ENCODE measurements at regions not wholly inside any gene's neighbourhood (a gene's known extent, or its start where the extent isn't known, plus 50 kb on each side); places are given as distances from the start of the nearest gene placed in this dataset.

DNA sequence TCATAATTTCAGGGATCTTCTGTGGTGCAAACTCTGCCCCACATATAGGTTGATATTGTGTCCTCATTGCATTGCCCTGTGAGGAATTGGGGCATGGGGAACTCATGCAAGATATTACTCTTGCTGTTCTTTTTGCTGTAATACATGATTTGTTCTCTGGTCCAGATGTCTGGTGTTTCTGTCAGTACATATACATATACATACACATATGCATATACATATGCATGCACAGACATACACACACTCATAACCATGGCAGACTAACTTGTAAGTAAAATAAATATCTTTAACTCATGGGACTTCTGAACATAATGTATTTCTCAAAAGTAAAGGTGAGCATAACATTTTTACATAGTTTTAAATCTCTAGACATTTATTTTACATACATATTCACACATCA lies 438.3 kb downstream of the CD109 start:
- ATAC-seq (no peak), DNase-seq (ENCODE audit: low spot score) (no peak)
- H3K4me2 ChIP-seq: no peak overlapping the region
- Mint-ChIP-seq H3K27ac (no peak overlapping the region), H3K4me1 (peaks cover 6% of the 10 kb centered on the region; the same call in 2 of the 3 replicates), H3K4me3 (no peak overlapping the region), H3K9me3 (peaks cover 9% of the 10 kb centered on the region; the same call in 2 of the 3 replicates), H3K27me3 (ENCODE audit: insufficient read depth, low read depth, poor library complexity) (peaks cover 3% of the 10 kb centered on the region), H3K36me3 (ENCODE audit: low read depth) (no peaks in the 10 kb centered on the region)
- H2AFZ ChIP-seq: no peak overlapping the region
- H3K9me2 ChIP-seq (ENCODE audit: insufficient read depth): no peaks in the 10 kb centered on the region; the same call in 1 of the 2 replicates
- H3K36me3 ChIP-seq (ENCODE audit: insufficient read depth): no peaks in the 10 kb centered on the region
- no peak overlapping the region for H3K4me3 ChIP-seq
- H4K20me1 ChIP-seq (replicated peaks; ENCODE audit: insufficient read depth): no peaks in the 10 kb centered on the region
- no peak overlapping the region for H3K27ac ChIP-seq (ENCODE audit: low read depth)
- H3K27me3 ChIP-seq (ENCODE audit: insufficient read depth): no peaks in the 10 kb centered on the region
- H3K79me2 ChIP-seq (replicated peaks; ENCODE audit: insufficient read depth): no peaks in the 10 kb centered on the region
- H3K4me1 ChIP-seq (ENCODE audit: insufficient read depth): no peaks in the 10 kb centered on the region
- no peaks in the 10 kb centered on the region for H3F3A ChIP-seq (replicated peaks; ENCODE audit: low read depth)
- no peak for TF ChIP-seq ZNF331 (CRISPR knock-in tag; IDR thresholded peaks at IDR 0.05; ENCODE audit: low read depth)

- H2AFZ ChIP-seq: no peak overlapping the region
- H3K36me3 ChIP-seq (ENCODE audit: insufficient read depth): no peaks in the 10 kb centered on the region
- H3K9me3 Mint-ChIP-seq: peaks cover 9% of the 10 kb centered on the region; the same call in 2 of the 3 replicates
- H3K4me2 ChIP-seq: no peak overlapping the region
- no peak overlapping the region for H3K4me3 Mint-ChIP-seq
- no peaks in the 10 kb centered on the region for H3K36me3 Mint-ChIP-seq (ENCODE audit: low read depth)
- no peaks in the 10 kb centered on the region for H3K27me3 ChIP-seq (ENCODE audit: insufficient read depth)
- ATAC-seq: no peak
- no peaks in the 10 kb centered on the region for H3K4me1 ChIP-seq (ENCODE audit: insufficient read depth)
- peaks cover 3% of the 10 kb centered on the region for H3K27me3 Mint-ChIP-seq (ENCODE audit: insufficient read depth, low read depth, poor library complexity)
- H3K4me3 ChIP-seq: no peak overlapping the region
- H3K4me1 Mint-ChIP-seq: peaks cover 5% of the 10 kb centered on the region; the same call in 2 of the 3 replicates
- DNase-seq (ENCODE audit: low spot score): no peak
- TF ChIP-seq NANOG (IDR thresholded peaks at IDR 0.05; ENCODE audit: borderline replicate concordance): no peak
- TF ChIP-seq CREB1 (CRISPR knock-in tag; IDR thresholded peaks at IDR 0.05; ENCODE audit: low read depth): no peak
- no peak for TF ChIP-seq JUNB (IDR thresholded peaks at IDR 0.05; ENCODE audit: unreplicated experiment)
- no peak for TF ChIP-seq ZNF114 (CRISPR knock-in tag; IDR thresholded peaks at IDR 0.05)
- TF ChIP-seq STAT1 (IDR thresholded peaks at IDR 0.05; ENCODE audit: unreplicated experiment): no peak
- H3K79me2 ChIP-seq (replicated peaks; ENCODE audit: insufficient read depth): no peaks in the 10 kb centered on the region
- no peaks in the 10 kb centered on the region; the same call in 1 of the 2 replicates for H3K9me2 ChIP-seq (ENCODE audit: insufficient read depth)
- H3K27ac ChIP-seq (ENCODE audit: low read depth): no peak overlapping the region
- no peak overlapping the region for H3K27ac Mint-ChIP-seq
- no peaks in the 10 kb centered on the region for H4K20me1 ChIP-seq (replicated peaks; ENCODE audit: insufficient read depth)
- no peaks in the 10 kb centered on the region for H3F3A ChIP-seq (replicated peaks; ENCODE audit: low read depth)
These were observed 437.1 kb downstream of the CD109 start for GRCh38 chr6:74133073-74133472.

GRCh38 chr6:74130641-74131040 lies 434.6 kb downstream of the CD109 start:
- H3K4me2 ChIP-seq: no peak overlapping the region
- H3K36me3 ChIP-seq (ENCODE audit: insufficient read depth): no peaks in the 10 kb centered on the region
- H3K4me3 ChIP-seq: no peak overlapping the region
- H2AFZ ChIP-seq: no peak overlapping the region
- H3K27ac ChIP-seq (ENCODE audit: low read depth): no peak overlapping the region
- DNase-seq (ENCODE audit: low spot score) (no peak), ATAC-seq (no peak)
- no peak overlapping the region for H3K4me3 Mint-ChIP-seq
- no peaks in the 10 kb centered on the region for H3K79me2 ChIP-seq (replicated peaks; ENCODE audit: insufficient read depth)
- H3K36me3 Mint-ChIP-seq (ENCODE audit: low read depth): no peaks in the 10 kb centered on the region
- H3K27me3 Mint-ChIP-seq (ENCODE audit: insufficient read depth, low read depth, poor library complexity): peaks cover 3% of the 10 kb centered on the region
- H3K4me1 Mint-ChIP-seq: no peaks in the 10 kb centered on the region
- no peaks in the 10 kb centered on the region for H4K20me1 ChIP-seq (replicated peaks; ENCODE audit: insufficient read depth)
- H3F3A ChIP-seq (replicated peaks; ENCODE audit: low read depth): no peaks in the 10 kb centered on the region
- H3K9me3 Mint-ChIP-seq: peaks cover 9% of the 10 kb centered on the region; the same call in 2 of the 3 replicates
- H3K27me3 ChIP-seq (ENCODE audit: insufficient read depth): no peaks in the 10 kb centered on the region
- no peaks in the 10 kb centered on the region; the same call in 1 of the 2 replicates for H3K9me2 ChIP-seq (ENCODE audit: insufficient read depth)
- no peaks in the 10 kb centered on the region for H3K4me1 ChIP-seq (ENCODE audit: insufficient read depth)
- no peak overlapping the region for H3K27ac Mint-ChIP-seq
- TF ChIP-seq, protein P1, sequence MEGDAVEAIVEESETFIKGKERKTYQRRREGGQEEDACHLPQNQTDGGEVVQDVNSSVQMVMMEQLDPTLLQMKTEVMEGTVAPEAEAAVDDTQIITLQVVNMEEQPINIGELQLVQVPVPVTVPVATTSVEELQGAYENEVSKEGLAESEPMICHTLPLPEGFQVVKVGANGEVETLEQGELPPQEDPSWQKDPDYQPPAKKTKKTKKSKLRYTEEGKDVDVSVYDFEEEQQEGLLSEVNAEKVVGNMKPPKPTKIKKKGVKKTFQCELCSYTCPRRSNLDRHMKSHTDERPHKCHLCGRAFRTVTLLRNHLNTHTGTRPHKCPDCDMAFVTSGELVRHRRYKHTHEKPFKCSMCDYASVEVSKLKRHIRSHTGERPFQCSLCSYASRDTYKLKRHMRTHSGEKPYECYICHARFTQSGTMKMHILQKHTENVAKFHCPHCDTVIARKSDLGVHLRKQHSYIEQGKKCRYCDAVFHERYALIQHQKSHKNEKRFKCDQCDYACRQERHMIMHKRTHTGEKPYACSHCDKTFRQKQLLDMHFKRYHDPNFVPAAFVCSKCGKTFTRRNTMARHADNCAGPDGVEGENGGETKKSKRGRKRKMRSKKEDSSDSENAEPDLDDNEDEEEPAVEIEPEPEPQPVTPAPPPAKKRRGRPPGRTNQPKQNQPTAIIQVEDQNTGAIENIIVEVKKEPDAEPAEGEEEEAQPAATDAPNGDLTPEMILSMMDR (conservative IDR thresholded peaks at IDR 0.05; ENCODE audit: low read depth in 2 of 2): no peak
- TF ChIP-seq STAT1 (IDR thresholded peaks at IDR 0.05; ENCODE audit: unreplicated experiment): no peak
- no peak for TF ChIP-seq REST (IDR thresholded peaks at IDR 0.05; ENCODE audit: unreplicated experiment)
- TF ChIP-seq EZH2 (IDR thresholded peaks at IDR 0.05; ENCODE audit: low read depth, unreplicated experiment): no peak
- TF ChIP-seq JUNB (IDR thresholded peaks at IDR 0.05; ENCODE audit: unreplicated experiment): no peak
- no peak for TF ChIP-seq CREB1 (CRISPR knock-in tag; IDR thresholded peaks at IDR 0.05; ENCODE audit: low read depth)
- no peak for TF ChIP-seq NANOG (IDR thresholded peaks at IDR 0.05; ENCODE audit: borderline replicate concordance)
- no peak for TF ChIP-seq EZH2phosphoT487 (IDR thresholded peaks at IDR 0.05; ENCODE audit: unreplicated experiment)
- no peak for TF ChIP-seq ETS1 (IDR thresholded peaks at IDR 0.05)
- TF ChIP-seq ZNF331 (CRISPR knock-in tag; IDR thresholded peaks at IDR 0.05; ENCODE audit: low read depth): no peak
- TF ChIP-seq ZNF114 (CRISPR knock-in tag; IDR thresholded peaks at IDR 0.05): no peak

All from GM23338 (cell line).